GM21619 (cell line): ENCODE measurements at regions not wholly inside any gene's neighbourhood (a gene's known extent, or its start where the extent isn't known, plus 50 kb on each side); places are given as distances from the start of the nearest gene placed in this dataset.

Experiments used
- ATAC-seq: cut with Tn5 transposase; IDR thresholded peaks from one replicate; pipeline ENCODE4 v1.9.1; 2021; ENCODE audit not compliant: unreplicated experiment

- no peak for ATAC-seq
Observed at GRCh38 chr2:7904319-7904718, 777.5 kb upstream of the ID2 start.

- no peak for ATAC-seq
Observed at GRCh38 chr2:7905756-7906155, 776.1 kb upstream of the ID2 start.

- ATAC-seq, result no peak
Observed at GRCh38 chr2:7906431-7906830, 775.4 kb upstream of the ID2 start.

GRCh38 chr2:7907041-7907440, 774.8 kb upstream of the ID2 start:
- no peak for ATAC-seq

- ATAC-seq, result no peak
Observed at GRCh38 chr2:7910752-7911151, 771.1 kb upstream of the ID2 start.

GRCh38 chr2:7911196-7911595, 770.7 kb upstream of the ID2 start:
- ATAC-seq, result no peak

- no peak for ATAC-seq
Observed at GRCh38 chr2:7913974-7914373, 767.9 kb upstream of the ID2 start.

GRCh38 chr2:7915302-7916091, 766.4 kb upstream of the ID2 start:
- no peak for ATAC-seq

- ATAC-seq, result no peak
Observed at GRCh38 chr2:7916670-7917069, 765.2 kb upstream of the ID2 start.

GRCh38 chr2:7919510-7919909, 762.3 kb upstream of the ID2 start:
- no peak for ATAC-seq

GRCh38 chr2:7924023-7924762, 757.7 kb upstream of the ID2 start:
- no peak for ATAC-seq

GRCh38 chr2:7925506-7925905, 756.4 kb upstream of the ID2 start:
- no peak for ATAC-seq

- no peak for ATAC-seq
Observed at GRCh38 chr2:7927691-7928090, 754.2 kb upstream of the ID2 start.

GRCh38 chr2:7929281-7929680, 752.6 kb upstream of the ID2 start:
- no peak for ATAC-seq

GRCh38 chr2:7930800-7931635, 750.8 kb upstream of the ID2 start:
- ATAC-seq, result no peak

- ATAC-seq, result no peak
Observed at GRCh38 chr2:7931808-7932207, 750.0 kb upstream of the ID2 start.

GRCh38 chr2:7933672-7934071, 748.2 kb upstream of the ID2 start:
- no peak for ATAC-seq

GRCh38 chr2:7934476-7934875, 747.4 kb upstream of the ID2 start:
- no peak for ATAC-seq

GRCh38 chr2:7937082-7937481, 744.8 kb upstream of the ID2 start:
- no peak for ATAC-seq

GRCh38 chr2:7940723-7941122, 741.1 kb upstream of the ID2 start:
- no peak for ATAC-seq

GRCh38 chr2:7943446-7943845, 738.4 kb upstream of the ID2 start:
- no peak for ATAC-seq

GRCh38 chr2:7945026-7945425, 736.8 kb upstream of the ID2 start:
- ATAC-seq, result no peak
